Uterus (tissue), 2 donors: ENCODE measurements at regions not wholly inside any gene's neighbourhood (a gene's known extent, or its start where the extent isn't known, plus 50 kb on each side); places are given as distances from the start of the nearest gene placed in this dataset.

Source experiments
- CTCF ChIP-seq, 4 experiments: fragments of 200-600 bp in 2 of 4; fragments of 450-650 bp in 2 of 4; sonication (generic) in 2 of 4; IDR thresholded peaks; one replicate each; pipeline ENCODE4 v1.5.1; 2016 to 2019; ENCODE audit warnings: antibody characterized with exemption in 4 of 4, mild to moderate bottlenecking in 2 of 4, moderate library complexity in 1 of 4
- POLR2A ChIP-seq, 2 donors: fragments of 450-650 bp; IDR thresholded peaks; one replicate each; pipeline ENCODE4 v1.6.1; 2016; ENCODE audit warnings: antibody characterized with exemption in 2 of 2, mild to moderate bottlenecking in 1 of 2, moderate library complexity in 1 of 2

- TF ChIP-seq CTCF (IDR thresholded peaks at IDR 0.05) (no peak), POLR2A (IDR thresholded peaks at IDR 0.05) (no peak)
These were observed 264.3 kb upstream of the C16orf82 start for GRCh38 chr16:26802440-26802839.
